HL-60 (cell line): ENCODE measurements at regions not wholly inside any gene's neighbourhood (a gene's known extent, or its start where the extent isn't known, plus 50 kb on each side); places are given as distances from the start of the nearest gene placed in this dataset.

Experiments
- CTCF ChIP-seq: IDR thresholded peaks from one replicate; pipeline ENCODE4 v1.5.1; 2011; ENCODE audit warnings: low read length, control low read depth, inconsistent platforms; ENCODE audit not compliant: insufficient read depth
- REST ChIP-seq: IDR thresholded peaks from 2 replicates; pipeline ENCODE4 v1.6.1; 2012; ENCODE audit warnings: low read depth; ENCODE audit not compliant: insufficient replicate concordance

DNA sequence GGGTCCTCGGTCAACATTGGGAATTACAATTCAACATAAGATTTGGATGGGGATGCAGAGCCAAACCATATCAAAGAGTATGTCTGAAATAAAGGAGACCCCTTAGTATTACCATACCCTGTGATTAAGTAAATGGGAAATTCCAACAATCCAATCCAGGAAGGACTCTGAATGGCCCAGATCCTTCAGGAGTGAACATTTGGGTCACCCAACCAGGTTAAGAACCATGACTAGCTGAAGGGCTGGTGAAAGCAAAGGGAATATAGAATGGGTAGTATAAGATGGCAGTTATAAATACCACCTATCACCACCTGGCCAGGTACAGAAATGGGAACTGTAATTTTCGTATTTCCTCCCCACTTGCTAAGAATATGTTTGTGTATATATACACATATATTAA is 114.4 kb upstream of the CCDC196 start:
- no peak for TF ChIP-seq CTCF
- no peak for TF ChIP-seq REST
